ENCODE measurements at regions not wholly inside any gene's neighbourhood (a gene's known extent, or its start where the extent isn't known, plus 50 kb on each side); places are given as distances from the start of the nearest gene placed in this dataset.

- DNase-seq (ENCODE audit: low read depth in 2 of 3, low spot score in 2 of 3) = no peak
Observed at GRCh38 chr22:49431551-49431950, 396.1 kb downstream of the BRD1 start.

- DNase-seq (ENCODE audit: low read depth in 2 of 3, low spot score in 2 of 3) = no peak
Observed at GRCh38 chr22:49429066-49429465, 398.6 kb downstream of the BRD1 start.

- no peak for DNase-seq (ENCODE audit: low read depth in 2 of 3, low spot score in 2 of 3)
Observed at GRCh38 chr22:49427941-49428340, 399.7 kb downstream of the BRD1 start.

- no peak for DNase-seq (ENCODE audit: low read depth in 2 of 3, low spot score in 2 of 3)
Observed at GRCh38 chr22:49427341-49427740, 400.3 kb downstream of the BRD1 start.

GRCh38 chr22:49426618-49427266 is 400.9 kb downstream of the BRD1 start:
- DNase-seq (ENCODE audit: low read depth in 2 of 3, low spot score in 2 of 3) = no peak

GRCh38 chr22:49426098-49426497 is 401.6 kb downstream of the BRD1 start:
- no peak for DNase-seq (ENCODE audit: low read depth in 2 of 3, low spot score in 2 of 3)

- no peak for DNase-seq (ENCODE audit: low read depth in 2 of 3, low spot score in 2 of 3)
Observed at GRCh38 chr22:49425356-49425755, 402.3 kb downstream of the BRD1 start.

- DNase-seq (ENCODE audit: low read depth in 2 of 3, low spot score in 2 of 3) = no peak
Observed at GRCh38 chr22:49424893-49425270, 402.8 kb downstream of the BRD1 start.

GRCh38 chr22:49423125-49423650 is 404.5 kb downstream of the BRD1 start:
- no peak for DNase-seq (ENCODE audit: low read depth in 2 of 3, low spot score in 2 of 3)

- no peak for DNase-seq (ENCODE audit: low read depth in 2 of 3, low spot score in 2 of 3)
Observed at GRCh38 chr22:49422701-49423100, 405.0 kb downstream of the BRD1 start.

GRCh38 chr22:49420651-49421050 is 407.0 kb downstream of the BRD1 start:
- no peak for DNase-seq (ENCODE audit: low read depth in 2 of 3, low spot score in 2 of 3)

- no peak for DNase-seq (ENCODE audit: low read depth in 2 of 3, low spot score in 2 of 3)
Observed at GRCh38 chr22:49419661-49420060, 408.0 kb downstream of the BRD1 start.

GRCh38 chr22:49418943-49419342 is 408.7 kb downstream of the BRD1 start:
- DNase-seq (ENCODE audit: low read depth in 2 of 3, low spot score in 2 of 3) = no peak

- DNase-seq (ENCODE audit: low read depth in 2 of 3, low spot score in 2 of 3) = no peak
Observed at GRCh38 chr22:49418341-49418894, 409.3 kb downstream of the BRD1 start.

- no peak for DNase-seq (ENCODE audit: low read depth in 2 of 3, low spot score in 2 of 3)
Observed at GRCh38 chr22:49417833-49418232, 409.8 kb downstream of the BRD1 start.

- DNase-seq (ENCODE audit: low read depth in 2 of 3, low spot score in 2 of 3) = no peak
Observed at GRCh38 chr22:49417326-49417725, 410.3 kb downstream of the BRD1 start.

GRCh38 chr22:49415151-49415951 is 412.3 kb downstream of the BRD1 start:
- no peak for DNase-seq (ENCODE audit: low read depth in 2 of 3, low spot score in 2 of 3)

- no peak for DNase-seq (ENCODE audit: low read depth in 2 of 3, low spot score in 2 of 3)
Observed at GRCh38 chr22:49413551-49413950, 414.1 kb downstream of the BRD1 start.

- no peak for DNase-seq (ENCODE audit: low read depth in 2 of 3, low spot score in 2 of 3)
Observed at GRCh38 chr22:49413146-49413545, 414.5 kb downstream of the BRD1 start.

GRCh38 chr22:49412236-49412635 is 415.4 kb downstream of the BRD1 start:
- no peak for DNase-seq (ENCODE audit: low read depth in 2 of 3, low spot score in 2 of 3)

- no peak for DNase-seq (ENCODE audit: low read depth in 2 of 3, low spot score in 2 of 3)
Observed at GRCh38 chr22:49411236-49411635, 416.4 kb downstream of the BRD1 start.

Measured in hematopoietic multipotent progenitor cell (in vitro differentiated cells).